OCI-LY1 (cell line): ENCODE measurements at regions not wholly inside any gene's neighbourhood (a gene's known extent, or its start where the extent isn't known, plus 50 kb on each side); places are given as distances from the start of the nearest gene placed in this dataset.

Experiments
- EZH2 ChIP-seq: fragments of 200-600 bp; sonication (generic), shearing (Covaris generic); IDR thresholded peaks from 2 replicates; pipeline ENCODE4 v1.8.0; 2017; ENCODE audit warnings: borderline replicate concordance, mixed run types, mild to moderate bottlenecking, antibody characterized with exemption, low read length, moderate library complexity, mixed read lengths
- TF ChIP-seq, protein P1 (sequence below): fragments of 200-600 bp; sonication (generic), shearing (Covaris generic); IDR thresholded peaks from 2 replicates; pipeline ENCODE4 v1.5.1; 2017; ENCODE audit warnings: mild to moderate bottlenecking, antibody characterized with exemption, low read length, moderate library complexity, mixed read lengths

DNA sequence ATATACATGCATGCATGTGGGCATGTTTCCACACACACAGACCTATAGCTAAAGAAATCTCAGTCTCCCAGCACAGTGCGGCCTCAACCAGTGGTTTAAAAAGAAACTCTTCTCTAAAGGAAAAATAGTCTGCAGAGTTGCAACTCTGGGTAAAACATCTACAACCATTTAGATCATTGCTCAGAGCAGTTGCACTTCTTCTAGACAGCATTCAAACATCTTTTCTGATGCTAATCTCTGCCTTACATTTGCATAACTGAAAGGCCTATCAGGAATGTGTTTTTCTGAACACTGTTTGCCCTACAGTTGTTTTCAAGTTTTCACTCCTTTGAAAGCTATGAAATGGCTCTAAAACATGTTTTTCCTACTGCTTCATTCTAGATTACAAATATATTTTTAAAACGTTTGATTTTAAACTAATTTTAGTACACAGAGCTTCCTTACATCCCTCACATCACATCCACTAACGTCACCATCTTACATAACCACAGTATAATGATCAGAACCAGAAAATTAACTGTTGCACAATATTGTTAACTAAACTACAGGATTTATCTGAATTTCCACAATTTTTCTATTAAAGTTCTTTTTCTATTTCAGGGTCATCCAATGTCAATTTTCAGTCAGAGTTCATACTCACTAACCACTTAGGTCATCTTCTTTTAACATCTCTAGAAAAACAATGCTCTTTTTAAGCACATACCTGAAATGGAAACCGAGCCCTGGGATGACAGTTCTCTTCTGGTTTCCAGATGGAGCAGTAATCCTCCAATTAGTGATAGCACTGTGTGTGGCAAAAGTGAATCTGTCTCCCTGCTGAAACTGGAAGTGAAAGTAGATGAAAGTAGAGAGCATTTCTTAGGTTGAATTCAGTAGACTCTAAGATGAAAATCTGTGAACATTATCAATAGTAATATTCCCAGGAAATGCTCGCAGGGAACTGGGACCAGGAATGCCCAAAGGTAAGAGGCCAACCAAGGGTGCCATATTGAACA lies 501.6 kb upstream of the GCFC2 start:
- no peak for TF ChIP-seq EZH2
- TF ChIP-seq, protein P1, sequence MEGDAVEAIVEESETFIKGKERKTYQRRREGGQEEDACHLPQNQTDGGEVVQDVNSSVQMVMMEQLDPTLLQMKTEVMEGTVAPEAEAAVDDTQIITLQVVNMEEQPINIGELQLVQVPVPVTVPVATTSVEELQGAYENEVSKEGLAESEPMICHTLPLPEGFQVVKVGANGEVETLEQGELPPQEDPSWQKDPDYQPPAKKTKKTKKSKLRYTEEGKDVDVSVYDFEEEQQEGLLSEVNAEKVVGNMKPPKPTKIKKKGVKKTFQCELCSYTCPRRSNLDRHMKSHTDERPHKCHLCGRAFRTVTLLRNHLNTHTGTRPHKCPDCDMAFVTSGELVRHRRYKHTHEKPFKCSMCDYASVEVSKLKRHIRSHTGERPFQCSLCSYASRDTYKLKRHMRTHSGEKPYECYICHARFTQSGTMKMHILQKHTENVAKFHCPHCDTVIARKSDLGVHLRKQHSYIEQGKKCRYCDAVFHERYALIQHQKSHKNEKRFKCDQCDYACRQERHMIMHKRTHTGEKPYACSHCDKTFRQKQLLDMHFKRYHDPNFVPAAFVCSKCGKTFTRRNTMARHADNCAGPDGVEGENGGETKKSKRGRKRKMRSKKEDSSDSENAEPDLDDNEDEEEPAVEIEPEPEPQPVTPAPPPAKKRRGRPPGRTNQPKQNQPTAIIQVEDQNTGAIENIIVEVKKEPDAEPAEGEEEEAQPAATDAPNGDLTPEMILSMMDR, result no peak
